ENCODE measurements at regions not wholly inside any gene's neighbourhood (a gene's known extent, or its start where the extent isn't known, plus 50 kb on each side); places are given as distances from the start of the nearest gene placed in this dataset.

DNA sequence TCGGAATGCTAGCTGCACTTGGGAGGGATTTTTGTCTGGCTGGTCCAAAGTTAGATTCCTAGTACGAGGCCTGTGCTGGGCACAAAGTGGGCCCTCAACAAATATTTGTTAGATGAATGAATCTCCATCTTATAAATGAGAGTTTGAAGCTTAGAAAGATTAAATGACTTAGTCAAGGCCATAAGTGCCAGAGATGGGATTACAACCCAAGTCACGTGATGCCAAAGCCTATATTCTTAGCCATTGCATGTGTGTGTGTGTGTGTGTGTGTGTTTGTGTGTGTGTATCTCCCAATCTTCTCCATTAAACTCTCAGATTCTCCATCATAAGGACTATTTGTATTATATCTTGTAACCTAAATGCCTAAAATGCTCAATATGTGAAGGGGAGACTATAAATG is 130.8 kb upstream of the MAP1B start:
- TF ChIP-seq POLR2A (IDR thresholded peaks at IDR 0.05) (no peak), EP300 (IDR thresholded peaks at IDR 0.05) (no peak), POLR2AphosphoS5 (IDR thresholded peaks at IDR 0.05) (no peak)
- TF ChIP-seq, protein P1, sequence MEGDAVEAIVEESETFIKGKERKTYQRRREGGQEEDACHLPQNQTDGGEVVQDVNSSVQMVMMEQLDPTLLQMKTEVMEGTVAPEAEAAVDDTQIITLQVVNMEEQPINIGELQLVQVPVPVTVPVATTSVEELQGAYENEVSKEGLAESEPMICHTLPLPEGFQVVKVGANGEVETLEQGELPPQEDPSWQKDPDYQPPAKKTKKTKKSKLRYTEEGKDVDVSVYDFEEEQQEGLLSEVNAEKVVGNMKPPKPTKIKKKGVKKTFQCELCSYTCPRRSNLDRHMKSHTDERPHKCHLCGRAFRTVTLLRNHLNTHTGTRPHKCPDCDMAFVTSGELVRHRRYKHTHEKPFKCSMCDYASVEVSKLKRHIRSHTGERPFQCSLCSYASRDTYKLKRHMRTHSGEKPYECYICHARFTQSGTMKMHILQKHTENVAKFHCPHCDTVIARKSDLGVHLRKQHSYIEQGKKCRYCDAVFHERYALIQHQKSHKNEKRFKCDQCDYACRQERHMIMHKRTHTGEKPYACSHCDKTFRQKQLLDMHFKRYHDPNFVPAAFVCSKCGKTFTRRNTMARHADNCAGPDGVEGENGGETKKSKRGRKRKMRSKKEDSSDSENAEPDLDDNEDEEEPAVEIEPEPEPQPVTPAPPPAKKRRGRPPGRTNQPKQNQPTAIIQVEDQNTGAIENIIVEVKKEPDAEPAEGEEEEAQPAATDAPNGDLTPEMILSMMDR (IDR thresholded peaks at IDR 0.05): no peak

Data from suprapubic skin (tissue), 4 donors.